GM23338 (cell line): ENCODE measurements at regions not wholly inside any gene's neighbourhood (a gene's known extent, or its start where the extent isn't known, plus 50 kb on each side); places are given as distances from the start of the nearest gene placed in this dataset.

Experiments used
- ATAC-seq: fragments of 200-7000 bp; cut with Tn5 transposase; 3 replicates; pipeline ENCODE4 v1.9.1; 2020
- DNase-seq: peaks from one replicate; pipeline ENCODE4 v3.0.0-alpha.2; 2015; ENCODE audit warnings: low spot score
- H2AFZ ChIP-seq: fragments of 200-600 bp; sonication (generic); 2 replicates; pipeline ENCODE4 v1.8.0; 2016; ENCODE audit warnings: antibody characterized with exemption, mild to moderate bottlenecking, moderate library complexity
- H3F3A ChIP-seq: fragments of 200-600 bp; sonication (generic); replicated peaks from 2 replicates; pipeline ENCODE4 v1.8.0; 2017; ENCODE audit warnings: antibody characterized with exemption, mixed run types, low read depth
- H3K27ac ChIP-seq: fragments of 200-600 bp; sonication (generic); 2 replicates; pipeline ENCODE4 v1.6.1; 2016; ENCODE audit warnings: low read depth
- H3K27me3 ChIP-seq: fragments of 200-600 bp; sonication (generic); 2 replicates; pipeline ENCODE4 v1.8.0; 2016; ENCODE audit warnings: mild to moderate bottlenecking, mixed run types, moderate library complexity; ENCODE audit not compliant: insufficient read depth
- H3K36me3 ChIP-seq: fragments of 200-600 bp; sonication (generic); 2 replicates; pipeline ENCODE4 v1.8.0; 2016; ENCODE audit warnings: mild to moderate bottlenecking; ENCODE audit not compliant: insufficient read depth
- H3K4me1 ChIP-seq: fragments of 200-600 bp; sonication (generic); 2 replicates; pipeline ENCODE4 v1.8.0; 2016; ENCODE audit warnings: mild to moderate bottlenecking, moderate library complexity; ENCODE audit not compliant: insufficient read depth
- H3K4me2 ChIP-seq: fragments of 200-600 bp; sonication (generic); 2 replicates; pipeline ENCODE4 v1.7.1; 2017; ENCODE audit warnings: mixed run types
- H3K4me3 ChIP-seq: fragments of 200-600 bp; sonication (generic); 2 replicates; pipeline ENCODE4 v1.6.1; 2016; ENCODE audit warnings: mixed run types
- H3K79me2 ChIP-seq: fragments of 200-600 bp; sonication (generic); replicated peaks from 2 replicates; pipeline ENCODE4 v1.8.0; 2017; ENCODE audit warnings: mild to moderate bottlenecking; ENCODE audit not compliant: insufficient read depth
- H3K9me2 ChIP-seq: fragments of 200-600 bp; sonication (generic); 2 replicates; pipeline ENCODE4 v1.8.0; 2017; ENCODE audit not compliant: insufficient read depth
- H4K20me1 ChIP-seq: fragments of 200-600 bp; sonication (generic); replicated peaks from 2 replicates; pipeline ENCODE4 v1.8.0; 2017; ENCODE audit warnings: mild to moderate bottlenecking; ENCODE audit not compliant: insufficient read depth
- H3K27ac Mint-ChIP-seq: 2 replicates; pipeline ENCODE4 v1.8.0; 2020; ENCODE audit warnings: inconsistent platforms, mild to moderate bottlenecking, moderate library complexity, mixed read lengths
- H3K27me3 Mint-ChIP-seq: 3 replicates; pipeline ENCODE4 v1.8.0; 2022; ENCODE audit warnings: low read depth, mild to moderate bottlenecking, moderate library complexity, mixed read lengths, inconsistent platforms; ENCODE audit not compliant: insufficient read depth, poor library complexity
- H3K36me3 Mint-ChIP-seq: 3 replicates; pipeline ENCODE4 v1.8.0; 2021; ENCODE audit warnings: low read depth, mild to moderate bottlenecking, inconsistent platforms, moderate library complexity, mixed read lengths
- H3K4me1 Mint-ChIP-seq: 3 replicates; pipeline ENCODE4 v1.8.0; 2020; ENCODE audit warnings: mild to moderate bottlenecking, inconsistent platforms, mixed read lengths
- H3K4me3 Mint-ChIP-seq: 3 replicates; pipeline ENCODE4 v1.8.0; 2021; ENCODE audit warnings: moderate library complexity, mild to moderate bottlenecking, inconsistent platforms, mixed read lengths
- H3K9me3 Mint-ChIP-seq: 3 replicates; pipeline ENCODE4 v1.8.0; 2020; ENCODE audit warnings: moderate library complexity, mild to moderate bottlenecking, inconsistent platforms, mixed read lengths
- CTCF ChIP-seq, 2 experiments: fragments of 200-600 bp in 1 of 2; sonication (generic) in 1 of 2; conservative IDR thresholded peaks; 2 replicates each; pipeline versions ENCODE4 v1.5.1 to v1.6.1; 2016 to 2017; ENCODE audit warnings: antibody characterized with exemption in 2 of 2, low read depth in 2 of 2, mild to moderate bottlenecking in 2 of 2, moderate library complexity in 1 of 2
- ETS1 ChIP-seq: IDR thresholded peaks from 2 replicates; pipeline ENCODE4 v1.6.1; 2016; ENCODE audit warnings: antibody characterized with exemption
- EZH2 ChIP-seq: fragments of 200-600 bp; sonication (generic); IDR thresholded peaks from one replicate; pipeline ENCODE4 v1.8.0; 2017; ENCODE audit warnings: antibody characterized with exemption, mild to moderate bottlenecking, low read depth; ENCODE audit not compliant: unreplicated experiment
- EZH2phosphoT487 ChIP-seq: fragments of 200-600 bp; sonication (generic); IDR thresholded peaks from one replicate; pipeline ENCODE4 v1.8.1; 2018; ENCODE audit warnings: antibody characterized with exemption; ENCODE audit not compliant: unreplicated experiment
- JUNB ChIP-seq: IDR thresholded peaks from one replicate; pipeline ENCODE4 v1.6.1; 2016; ENCODE audit warnings: antibody characterized with exemption; ENCODE audit not compliant: unreplicated experiment
- NANOG ChIP-seq: IDR thresholded peaks from 2 replicates; pipeline ENCODE4 v1.6.1; 2016; ENCODE audit warnings: antibody characterized with exemption, borderline replicate concordance
- REST ChIP-seq: IDR thresholded peaks from one replicate; pipeline ENCODE4 v1.6.1; 2018; ENCODE audit warnings: antibody characterized with exemption; ENCODE audit not compliant: unreplicated experiment
- STAT1 ChIP-seq: IDR thresholded peaks from one replicate; pipeline ENCODE4 v1.6.1; 2016; ENCODE audit warnings: antibody characterized with exemption; ENCODE audit not compliant: unreplicated experiment
- ZNF114 ChIP-seq: fragments of 250-450 bp; sonication (Bioruptor Pico); IDR thresholded peaks from 2 replicates; pipeline ENCODE4 v1.5.0; 2020; ENCODE audit warnings: mild to moderate bottlenecking, moderate library complexity
- ZNF331 ChIP-seq: fragments of 250-450 bp; sonication (Bioruptor Pico); IDR thresholded peaks from 2 replicates; pipeline ENCODE4 v1.5.0; 2020; ENCODE audit warnings: low read depth, mild to moderate bottlenecking, moderate library complexity

- ATAC-seq (no peak), DNase-seq (no peak)
- no peaks in the 10 kb centered on the region for H3F3A ChIP-seq
- H3K4me3 ChIP-seq: no peak overlapping the region
- H4K20me1 ChIP-seq: no peaks in the 10 kb centered on the region
- H3K27me3 Mint-ChIP-seq: peaks cover 18% of the 10 kb centered on the region
- no peaks in the 10 kb centered on the region for H3K36me3 Mint-ChIP-seq
- no peaks in the 10 kb centered on the region for H3K27me3 ChIP-seq
- H3K36me3 ChIP-seq: no peaks in the 10 kb centered on the region
- no peak overlapping the region for H3K4me3 Mint-ChIP-seq
- H3K4me1 ChIP-seq: no peaks in the 10 kb centered on the region
- H3K4me2 ChIP-seq: no peak overlapping the region
- no peaks in the 10 kb centered on the region for H3K4me1 Mint-ChIP-seq
- H3K27ac ChIP-seq: no peak overlapping the region
- H3K79me2 ChIP-seq: no peaks in the 10 kb centered on the region
- H3K27ac Mint-ChIP-seq: no peak overlapping the region
- H2AFZ ChIP-seq: no peak overlapping the region
- TF ChIP-seq ZNF331 (no peak), STAT1 (no peak), NANOG (no peak), CTCF (conservative IDR thresholded peaks at IDR 0.05; ENCODE audit: low read depth in 2 of 2) (no peak), JUNB (no peak), ETS1 (no peak), REST (no peak), EZH2phosphoT487 (no peak), ZNF114 (CRISPR knock-in tag) (no peak)
- no peaks in the 10 kb centered on the region; the same call in 2 of the 3 replicates for H3K9me3 Mint-ChIP-seq
- peaks cover 3% of the 10 kb centered on the region; the same call in 1 of the 2 replicates for H3K9me2 ChIP-seq
Measured at GRCh38 chr19:31600731-31601295, 251.6 kb upstream of the TSHZ3 start.

- H3K27ac Mint-ChIP-seq: no peak overlapping the region
- DNase-seq: no peak
- TF ChIP-seq REST (no peak), EZH2 (no peak)
Measured at GRCh38 chr19:31601855-31602254, 252.6 kb upstream of the TSHZ3 start.

More at GRCh38 chr19:31601855-31602254, 252.6 kb upstream of the TSHZ3 start:
- H3K4me3 Mint-ChIP-seq: no peak overlapping the region
- no peaks in the 10 kb centered on the region for H4K20me1 ChIP-seq
- no peaks in the 10 kb centered on the region for H3K4me1 Mint-ChIP-seq
- H3K4me1 ChIP-seq: no peaks in the 10 kb centered on the region
- H3K27me3 Mint-ChIP-seq: peaks cover 18% of the 10 kb centered on the region
- H3F3A ChIP-seq: no peaks in the 10 kb centered on the region
- no peaks in the 10 kb centered on the region for H3K79me2 ChIP-seq
- H3K4me3 ChIP-seq: no peak overlapping the region
- ATAC-seq: no peak
- H3K9me2 ChIP-seq: peaks cover 3% of the 10 kb centered on the region; the same call in 1 of the 2 replicates
- no peak overlapping the region for H3K27ac ChIP-seq
- H3K36me3 ChIP-seq: no peaks in the 10 kb centered on the region
- no peak overlapping the region for H3K4me2 ChIP-seq
- H2AFZ ChIP-seq: no peak overlapping the region
- H3K27me3 ChIP-seq: no peaks in the 10 kb centered on the region
- no peaks in the 10 kb centered on the region for H3K36me3 Mint-ChIP-seq
- H3K9me3 Mint-ChIP-seq: no peaks in the 10 kb centered on the region; the same call in 2 of the 3 replicates
